ENCODE measurements at regions not wholly inside any gene's neighbourhood (a gene's known extent, or its start where the extent isn't known, plus 50 kb on each side); places are given as distances from the start of the nearest gene placed in this dataset.

DNA sequence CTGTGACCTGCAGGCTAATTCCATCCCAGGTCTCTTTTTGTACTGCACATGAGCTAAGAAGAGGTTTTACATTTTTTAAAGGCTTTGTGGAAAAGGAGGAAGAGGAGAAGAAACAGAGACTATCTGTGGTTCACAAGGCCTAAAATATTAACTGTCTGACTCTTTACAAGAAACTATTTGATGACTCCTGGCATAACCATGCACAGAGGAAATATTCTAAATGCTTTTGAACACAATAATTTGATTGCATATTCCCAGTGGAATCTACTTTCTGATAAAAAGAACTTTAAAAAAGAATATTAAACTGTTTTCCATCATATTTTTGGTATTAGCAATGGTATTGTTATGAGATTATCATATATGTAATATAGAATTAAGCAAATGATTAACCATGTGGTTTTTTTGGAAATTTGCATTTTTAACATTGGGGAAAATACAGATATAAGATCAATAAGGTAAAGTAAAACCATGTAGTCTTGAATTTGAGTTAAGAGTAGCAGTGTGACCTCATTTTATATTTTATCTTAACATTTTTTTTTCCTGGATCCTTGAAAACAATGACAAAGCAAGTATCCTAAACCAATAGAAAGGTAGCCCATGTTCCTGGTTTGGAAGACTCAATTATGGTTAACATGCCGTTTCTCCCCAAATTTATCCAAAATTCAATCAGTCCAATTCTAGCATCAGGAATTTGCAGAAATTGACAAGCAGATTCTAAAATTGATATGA, 251.0 kb downstream of the UQCRFS1 start:
- Histone ChIP-seq H3K9me3 (ENCODE audit: control extremely low read depth in 1 of 5, control insufficient read depth in 4 of 5, insufficient read depth in 2 of 5, low read depth in 1 of 5, low read length in 4 of 5) (no peaks in the 10 kb centered on the region), H3K4me1 (ENCODE audit: control extremely low read depth in 1 of 4, control insufficient read depth in 4 of 4, insufficient read depth in 4 of 4, low read length in 3 of 4) (no peaks in the 10 kb centered on the region), H3K27me3 (replicated peaks in 2 of 5; ENCODE audit: control insufficient read depth in 4 of 5, insufficient read depth in 5 of 5, low read length in 4 of 5) (no peaks in the 10 kb centered on the region), H3K36me3 (ENCODE audit: control insufficient read depth in 4 of 4, insufficient read depth in 4 of 4, low read length in 3 of 4) (no peaks in the 10 kb centered on the region), H3K27ac (ENCODE audit: insufficient read depth in 1 of 2, low read depth in 1 of 2, low read length in 2 of 2, poor library complexity in 1 of 2, severe bottlenecking in 2 of 2) (no peak overlapping the region), H3K4me3 (ENCODE audit: control insufficient read depth in 1 of 7, extremely low read depth in 1 of 7, insufficient read depth in 4 of 7, low read depth in 2 of 7, low read length in 6 of 7) (no peak overlapping the region)
- DNase-seq, result no peak
- ChIA-PET CTCF (no interaction called here), POLR2A (no interaction called here)
- WGBS (ENCODE audit: insufficient coverage), result no CpG with 5 or more reads among the region's 1 CpG

DNA sequence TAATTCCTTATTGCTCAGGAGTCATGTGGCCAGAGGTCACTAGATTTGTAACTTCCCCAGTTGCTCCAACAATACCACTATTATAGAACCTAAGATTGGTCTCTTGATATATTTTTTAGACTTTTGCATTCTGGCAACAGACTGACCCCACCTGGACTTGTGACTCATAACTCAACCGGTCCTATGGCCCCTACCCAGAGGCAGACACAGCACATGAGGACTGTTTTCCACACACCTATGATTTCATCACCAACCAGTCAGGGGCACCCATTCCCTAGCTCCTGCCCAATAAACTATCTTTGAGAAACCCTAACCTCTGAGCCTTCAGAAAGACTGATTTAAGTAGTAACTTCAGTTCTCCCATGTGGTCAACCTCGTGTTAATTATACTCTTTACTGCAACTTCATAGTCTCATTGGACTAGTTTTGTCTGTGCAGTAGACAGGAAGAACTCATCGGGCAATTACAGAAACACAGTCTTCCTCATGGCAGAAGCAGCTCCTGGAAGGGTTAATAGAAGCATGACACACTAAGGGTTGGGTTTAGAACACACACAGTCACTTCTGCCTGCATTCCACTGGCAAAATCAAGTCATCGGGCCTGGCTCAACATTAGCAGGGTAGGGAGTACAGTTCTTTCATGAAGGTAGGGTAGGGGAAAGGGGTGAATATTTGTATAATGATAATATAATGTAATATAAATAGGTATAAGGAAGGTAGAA, 251.8 kb downstream of the UQCRFS1 start:
- Histone ChIP-seq H3K9me3 (ENCODE audit: control extremely low read depth in 1 of 5, control insufficient read depth in 4 of 5, insufficient read depth in 2 of 5, low read depth in 1 of 5, low read length in 4 of 5) (no peaks in the 10 kb centered on the region), H3K36me3 (ENCODE audit: control insufficient read depth in 4 of 4, insufficient read depth in 4 of 4, low read length in 3 of 4) (no peaks in the 10 kb centered on the region), H3K27me3 (replicated peaks in 2 of 5; ENCODE audit: control insufficient read depth in 4 of 5, insufficient read depth in 5 of 5, low read length in 4 of 5) (no peaks in the 10 kb centered on the region), H3K4me1 (ENCODE audit: control extremely low read depth in 1 of 4, control insufficient read depth in 4 of 4, insufficient read depth in 4 of 4, low read length in 3 of 4) (no peaks in the 10 kb centered on the region), H3K27ac (ENCODE audit: insufficient read depth in 1 of 2, low read depth in 1 of 2, low read length in 2 of 2, poor library complexity in 1 of 2, severe bottlenecking in 2 of 2) (no peak overlapping the region), H3K4me3 (ENCODE audit: control insufficient read depth in 1 of 7, extremely low read depth in 1 of 7, insufficient read depth in 4 of 7, low read depth in 2 of 7, low read length in 6 of 7) (no peak overlapping the region)
- DNase-seq, result no peak
- 93% methylated on average over 2 of the region's 4 CpGs for whole genome bisulfite sequencing (ENCODE audit: insufficient coverage)
- ChIA-PET CTCF (no interaction called here), POLR2A (no interaction called here)

DNA sequence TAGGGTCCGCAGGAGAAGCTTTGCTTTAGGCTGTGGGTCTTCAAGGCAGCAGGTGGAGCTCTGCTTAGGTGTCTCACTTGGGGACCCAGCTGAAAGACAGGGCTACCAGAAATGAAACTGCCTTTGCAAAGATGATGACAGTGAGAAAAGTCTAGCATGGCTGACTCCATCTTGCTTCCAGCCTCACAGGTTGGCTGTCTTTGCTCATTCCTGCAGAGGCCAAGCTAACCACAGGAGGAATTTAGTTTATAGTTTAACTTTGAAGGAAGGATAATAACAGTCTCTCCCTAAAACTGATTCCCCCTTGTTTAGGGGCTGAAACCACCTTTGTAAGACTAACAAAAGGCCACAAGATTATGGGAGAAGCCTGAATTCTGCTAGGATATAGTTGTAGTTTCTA, 252.4 kb downstream of the UQCRFS1 start:
- WGBS (ENCODE audit: insufficient coverage), result 83% methylated on average over 1 of the region's 1 CpG
- Histone ChIP-seq H3K4me1 (ENCODE audit: control extremely low read depth in 1 of 4, control insufficient read depth in 4 of 4, insufficient read depth in 4 of 4, low read length in 3 of 4) (no peaks in the 10 kb centered on the region), H3K9me3 (ENCODE audit: control extremely low read depth in 1 of 5, control insufficient read depth in 4 of 5, insufficient read depth in 2 of 5, low read depth in 1 of 5, low read length in 4 of 5) (no peaks in the 10 kb centered on the region), H3K27ac (ENCODE audit: insufficient read depth in 1 of 2, low read depth in 1 of 2, low read length in 2 of 2, poor library complexity in 1 of 2, severe bottlenecking in 2 of 2) (no peak overlapping the region), H3K27me3 (replicated peaks in 2 of 5; ENCODE audit: control insufficient read depth in 4 of 5, insufficient read depth in 5 of 5, low read length in 4 of 5) (no peaks in the 10 kb centered on the region), H3K4me3 (ENCODE audit: control insufficient read depth in 1 of 7, extremely low read depth in 1 of 7, insufficient read depth in 4 of 7, low read depth in 2 of 7, low read length in 6 of 7) (no peak overlapping the region), H3K36me3 (ENCODE audit: control insufficient read depth in 4 of 4, insufficient read depth in 4 of 4, low read length in 3 of 4) (no peaks in the 10 kb centered on the region)
- no peak for DNase-seq
- ChIA-PET POLR2A (no interaction called here), CTCF (no interaction called here)

DNA sequence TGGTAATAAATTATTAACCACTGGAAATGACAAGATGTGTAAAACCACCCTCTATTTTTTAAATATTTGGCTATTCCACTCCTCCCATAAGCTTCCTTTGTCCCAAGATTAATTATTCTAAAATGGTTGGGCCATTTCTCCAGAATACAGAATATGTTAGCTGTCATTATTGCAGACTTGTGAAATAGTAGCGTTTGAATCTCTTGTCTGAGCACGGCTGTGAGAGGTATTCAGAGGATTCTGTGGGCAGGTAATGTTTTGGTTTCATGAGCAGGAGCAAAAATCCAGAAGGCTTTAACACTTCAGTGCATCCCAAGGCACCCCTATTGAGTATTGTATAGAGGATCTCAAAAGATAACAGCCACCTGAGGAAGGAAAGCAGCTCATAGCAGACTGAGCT, 256.0 kb downstream of the UQCRFS1 start:
- H3K9me3 ChIP-seq (ENCODE audit: control extremely low read depth in 1 of 5, control insufficient read depth in 4 of 5, insufficient read depth in 2 of 5, low read depth in 1 of 5, low read length in 4 of 5), result peaks cover 0 to 2% (median 0%) of the 10 kb centered on the region in 5 experiments
- CTCF ChIA-PET, result no interaction called here

DNA sequence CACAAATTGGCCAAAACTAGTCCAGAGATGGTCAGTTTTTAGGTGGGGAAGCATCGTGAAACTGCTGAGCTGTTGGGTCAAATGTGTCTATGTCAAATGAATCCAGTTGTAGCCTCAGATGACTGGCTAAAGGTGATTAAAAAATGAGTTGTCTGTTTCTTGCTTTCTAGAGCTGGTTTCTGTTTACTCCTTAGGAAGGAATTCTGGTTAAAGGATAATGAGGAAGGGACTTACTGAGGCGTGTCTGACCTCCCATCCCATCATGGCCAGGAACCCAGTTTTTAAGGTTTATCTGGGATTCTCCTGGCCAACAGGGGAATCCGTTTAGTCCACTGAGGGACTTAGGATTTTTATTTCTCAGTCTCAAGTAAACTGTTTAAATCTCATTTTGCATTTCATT, 256.5 kb downstream of the UQCRFS1 start:
- Histone ChIP-seq H3K27me3 (replicated peaks in 2 of 5; ENCODE audit: control insufficient read depth in 4 of 5, insufficient read depth in 5 of 5, low read length in 4 of 5) (no peaks in the 10 kb centered on the region), H3K4me1 (ENCODE audit: control extremely low read depth in 1 of 4, control insufficient read depth in 4 of 4, insufficient read depth in 4 of 4, low read length in 3 of 4) (no peaks in the 10 kb centered on the region), H3K36me3 (ENCODE audit: control insufficient read depth in 4 of 4, insufficient read depth in 4 of 4, low read length in 3 of 4) (no peaks in the 10 kb centered on the region), H3K4me3 (ENCODE audit: control insufficient read depth in 1 of 7, extremely low read depth in 1 of 7, insufficient read depth in 4 of 7, low read depth in 2 of 7, low read length in 6 of 7) (no peak overlapping the region), H3K27ac (ENCODE audit: insufficient read depth in 1 of 2, low read depth in 1 of 2, low read length in 2 of 2, poor library complexity in 1 of 2, severe bottlenecking in 2 of 2) (no peak overlapping the region), H3K9me3 (ENCODE audit: control extremely low read depth in 1 of 5, control insufficient read depth in 4 of 5, insufficient read depth in 2 of 5, low read depth in 1 of 5, low read length in 4 of 5) (peaks cover 0 to 2% (median 0%) of the 10 kb centered on the region in 5 experiments)
- WGBS (ENCODE audit: insufficient coverage), result 93% methylated on average over 2 of the region's 3 CpGs
- DNase-seq, result no peak
- ChIA-PET CTCF (no interaction called here), POLR2A (no interaction called here)

More for the DNA sequence above, 256.0 kb downstream of the UQCRFS1 start:
- no peak overlapping the region for H3K27ac ChIP-seq (ENCODE audit: insufficient read depth in 1 of 2, low read depth in 1 of 2, low read length in 2 of 2, poor library complexity in 1 of 2, severe bottlenecking in 2 of 2)
- DNase-seq, result no peak
- no peaks in the 10 kb centered on the region for H3K4me1 ChIP-seq (ENCODE audit: control extremely low read depth in 1 of 4, control insufficient read depth in 4 of 4, insufficient read depth in 4 of 4, low read length in 3 of 4)
- no peaks in the 10 kb centered on the region for H3K36me3 ChIP-seq (ENCODE audit: control insufficient read depth in 4 of 4, insufficient read depth in 4 of 4, low read length in 3 of 4)
- POLR2A ChIA-PET, result no interaction called here
- no peaks in the 10 kb centered on the region for H3K27me3 ChIP-seq (replicated peaks in 2 of 5; ENCODE audit: control insufficient read depth in 4 of 5, insufficient read depth in 5 of 5, low read length in 4 of 5)
- H3K4me3 ChIP-seq (ENCODE audit: control insufficient read depth in 1 of 7, extremely low read depth in 1 of 7, insufficient read depth in 4 of 7, low read depth in 2 of 7, low read length in 6 of 7), result no peak overlapping the region
- WGBS (ENCODE audit: insufficient coverage), result 100% methylated on average over 2 of the region's 2 CpGs

DNA sequence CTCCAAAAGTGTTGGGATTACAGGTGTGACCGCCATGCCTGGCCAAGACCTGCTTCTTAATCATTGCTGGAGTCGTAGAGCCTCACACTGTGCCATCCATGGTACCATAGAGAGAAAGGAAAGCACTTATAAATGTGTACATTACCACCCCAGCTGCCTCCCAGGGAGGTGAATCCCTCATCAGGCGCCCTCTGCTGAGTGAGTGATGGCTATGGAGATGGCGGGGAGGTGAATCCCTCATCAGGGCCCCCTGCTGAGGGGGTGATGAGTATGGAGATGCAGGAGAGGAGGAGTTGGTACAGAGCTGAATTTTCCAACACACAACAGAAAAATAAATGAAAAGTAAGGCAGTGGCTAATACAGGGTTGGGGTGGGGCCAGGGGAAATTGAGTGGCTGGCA, 263.4 kb downstream of the UQCRFS1 start:
- H3K4me1 ChIP-seq (ENCODE audit: control extremely low read depth in 1 of 4, control insufficient read depth in 4 of 4, insufficient read depth in 4 of 4, low read length in 3 of 4), result no peaks in the 10 kb centered on the region
- POLR2A ChIA-PET, result no interaction called here
- no peak overlapping the region for H3K27ac ChIP-seq (ENCODE audit: insufficient read depth in 1 of 2, low read depth in 1 of 2, low read length in 2 of 2, poor library complexity in 1 of 2, severe bottlenecking in 2 of 2)
- CTCF ChIA-PET, result no interaction called here
- no peaks in the 10 kb centered on the region for H3K27me3 ChIP-seq (replicated peaks in 2 of 5; ENCODE audit: control insufficient read depth in 4 of 5, insufficient read depth in 5 of 5, low read length in 4 of 5)
- H3K9me3 ChIP-seq (ENCODE audit: control extremely low read depth in 1 of 5, control insufficient read depth in 4 of 5, insufficient read depth in 2 of 5, low read depth in 1 of 5, low read length in 4 of 5), result peaks cover 0 to 1% (median 0%) of the 10 kb centered on the region in 5 experiments
- DNase-seq, result no peak
- no peaks in the 10 kb centered on the region for H3K36me3 ChIP-seq (ENCODE audit: control insufficient read depth in 4 of 4, insufficient read depth in 4 of 4, low read length in 3 of 4)
- H3K4me3 ChIP-seq (ENCODE audit: control insufficient read depth in 1 of 7, extremely low read depth in 1 of 7, insufficient read depth in 4 of 7, low read depth in 2 of 7, low read length in 6 of 7), result no peak overlapping the region
- WGBS (ENCODE audit: insufficient coverage), result no CpG with 5 or more reads among the region's 4 CpGs

DNA sequence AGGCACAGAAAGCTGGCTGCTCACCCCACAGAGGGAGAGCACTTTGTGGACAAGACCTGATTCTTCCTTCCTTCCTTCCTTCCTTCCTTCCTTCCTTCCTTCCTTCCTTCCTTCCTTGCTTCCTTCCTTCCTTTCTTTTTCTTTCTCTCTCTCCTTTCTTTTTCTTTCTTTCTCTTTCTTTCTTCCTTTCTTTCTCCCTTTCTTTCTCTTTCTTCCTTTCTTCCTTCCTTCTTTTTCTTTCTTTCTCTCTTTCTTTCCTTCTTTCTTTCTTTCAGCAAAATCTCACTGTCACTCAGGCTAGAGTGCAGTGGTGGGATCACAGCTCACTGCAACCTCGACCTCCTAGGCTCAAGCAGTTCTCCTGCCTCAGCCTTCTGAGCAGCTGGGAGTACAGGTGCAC, 263.9 kb downstream of the UQCRFS1 start:
- DNase-seq, result no peak
- Histone ChIP-seq H3K4me1 (ENCODE audit: control extremely low read depth in 1 of 4, control insufficient read depth in 4 of 4, insufficient read depth in 4 of 4, low read length in 3 of 4) (no peaks in the 10 kb centered on the region), H3K36me3 (ENCODE audit: control insufficient read depth in 4 of 4, insufficient read depth in 4 of 4, low read length in 3 of 4) (no peaks in the 10 kb centered on the region), H3K27me3 (replicated peaks in 2 of 5; ENCODE audit: control insufficient read depth in 4 of 5, insufficient read depth in 5 of 5, low read length in 4 of 5) (no peaks in the 10 kb centered on the region), H3K27ac (ENCODE audit: insufficient read depth in 1 of 2, low read depth in 1 of 2, low read length in 2 of 2, poor library complexity in 1 of 2, severe bottlenecking in 2 of 2) (no peak overlapping the region), H3K9me3 (ENCODE audit: control extremely low read depth in 1 of 5, control insufficient read depth in 4 of 5, insufficient read depth in 2 of 5, low read depth in 1 of 5, low read length in 4 of 5) (peaks cover 0 to under 1% (median 0%) of the 10 kb centered on the region in 5 experiments), H3K4me3 (ENCODE audit: control insufficient read depth in 1 of 7, extremely low read depth in 1 of 7, insufficient read depth in 4 of 7, low read depth in 2 of 7, low read length in 6 of 7) (no peak overlapping the region)
- ChIA-PET CTCF (no interaction called here), POLR2A (no interaction called here)
- no CpG with 5 or more reads among the region's 1 CpG for WGBS (ENCODE audit: insufficient coverage)

All from common myeloid progenitor, CD34-positive (primary cell).